ENCODE measurements at regions not wholly inside any gene's neighbourhood (a gene's known extent, or its start where the extent isn't known, plus 50 kb on each side); places are given as distances from the start of the nearest gene placed in this dataset.

- DNase-seq = no peak
Measured at GRCh38 chr9:86794391-86795046, 152.8 kb downstream of the GAS1 start.

GRCh38 chr9:86792136-86792535 is 155.2 kb downstream of the GAS1 start:
- DNase-seq = no peak

DNA sequence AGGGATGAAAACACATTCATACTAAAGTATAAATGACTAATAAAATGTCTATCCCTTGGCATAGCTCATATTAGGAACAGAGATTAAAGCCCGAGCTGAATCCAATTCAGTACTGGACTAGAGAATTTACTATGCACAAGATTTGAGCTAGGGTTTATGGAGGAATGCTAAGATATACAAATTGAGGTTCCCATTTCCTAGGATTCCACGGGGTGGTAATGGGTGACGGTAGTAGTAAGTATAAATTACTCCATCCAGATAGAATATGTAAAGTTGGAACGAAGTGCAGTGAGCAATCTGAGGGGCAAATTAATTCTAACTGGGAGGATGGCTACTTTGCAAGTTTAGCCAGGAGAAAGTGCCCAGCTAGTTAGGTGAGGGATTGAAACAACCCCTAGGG is 156.5 kb downstream of the GAS1 start:
- no peak for DNase-seq

DNA sequence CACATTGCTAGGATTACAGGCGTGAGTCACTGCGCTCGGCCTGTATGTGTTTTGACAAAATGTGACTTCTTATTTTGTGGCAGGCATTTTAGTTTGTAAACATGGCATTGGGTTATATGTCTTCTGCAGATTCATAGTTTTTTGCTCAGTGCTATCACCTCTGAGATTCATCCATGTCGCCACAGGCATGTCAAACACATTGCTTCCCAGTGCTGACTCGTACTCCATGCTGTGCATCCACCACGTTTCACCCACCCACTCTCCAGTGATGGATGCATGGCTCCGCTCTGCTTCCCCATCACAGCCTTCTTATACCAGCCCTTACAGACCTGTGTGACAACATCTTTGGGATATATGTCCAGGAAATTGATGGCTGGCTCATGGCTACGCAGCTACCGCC is 158.8 kb downstream of the GAS1 start:
- no peak for DNase-seq

- no peak for DNase-seq
Measured at GRCh38 chr9:86783884-86784283, 163.4 kb downstream of the GAS1 start.

- DNase-seq = no peak
Measured at GRCh38 chr9:86782831-86783230, 164.5 kb downstream of the GAS1 start.

DNA sequence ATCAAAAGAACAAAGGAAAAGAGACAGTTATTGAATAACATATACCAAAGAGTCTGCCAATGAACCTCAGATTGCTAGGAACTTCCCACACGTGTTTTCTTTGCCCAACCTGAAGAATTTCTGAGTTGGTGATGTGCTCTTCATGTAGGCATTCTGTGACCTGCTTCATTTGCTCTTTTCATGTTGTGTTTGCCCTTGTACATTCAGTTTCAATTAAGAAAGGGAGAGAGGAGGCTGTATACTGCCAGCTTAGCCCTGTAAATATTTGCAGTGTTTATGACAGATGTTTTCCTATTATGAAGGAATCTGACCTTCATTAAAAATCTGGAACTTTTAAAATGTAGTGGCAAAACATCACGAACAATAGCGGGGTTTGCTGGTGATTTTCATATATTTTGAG is 168.5 kb downstream of the GAS1 start:
- no peak for DNase-seq

- no peak for DNase-seq
Measured at GRCh38 chr9:86775718-86776117, 171.6 kb downstream of the GAS1 start.

- DNase-seq = no peak
Measured at GRCh38 chr9:86774116-86774515, 173.2 kb downstream of the GAS1 start.

- no peak for DNase-seq
Measured at GRCh38 chr9:86773422-86773945, 173.8 kb downstream of the GAS1 start.

GRCh38 chr9:86772635-86772993 is 174.7 kb downstream of the GAS1 start:
- no peak for DNase-seq

GRCh38 chr9:86771941-86772634 is 175.2 kb downstream of the GAS1 start:
- no peak for DNase-seq

- no peak for DNase-seq
Measured at GRCh38 chr9:86771420-86771819, 175.9 kb downstream of the GAS1 start.

DNA sequence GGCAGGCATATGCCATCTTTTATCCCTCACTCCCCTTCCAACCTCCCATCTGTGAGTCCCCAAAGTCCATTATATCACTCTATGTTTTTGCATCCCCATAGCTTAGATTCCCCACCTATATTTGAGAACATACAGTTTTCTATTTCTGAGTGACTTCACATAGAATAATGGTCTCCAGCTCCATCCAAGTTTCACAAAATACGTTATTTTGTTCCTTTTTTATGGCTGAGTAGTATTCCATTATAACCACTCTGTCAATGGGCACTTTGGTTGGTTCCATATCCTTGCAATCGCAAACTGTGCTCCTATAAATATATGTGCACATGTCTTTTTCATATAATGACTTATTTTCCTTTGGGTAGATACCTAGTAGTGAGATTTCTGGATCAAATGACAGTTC is 178.6 kb downstream of the GAS1 start:
- no peak for DNase-seq

GRCh38 chr9:86768020-86768419 is 179.3 kb downstream of the GAS1 start:
- DNase-seq = no peak

- DNase-seq = no peak
Measured at GRCh38 chr9:86767373-86767772, 179.9 kb downstream of the GAS1 start.

GRCh38 chr9:86766912-86767311 is 180.4 kb downstream of the GAS1 start:
- DNase-seq = no peak

DNA sequence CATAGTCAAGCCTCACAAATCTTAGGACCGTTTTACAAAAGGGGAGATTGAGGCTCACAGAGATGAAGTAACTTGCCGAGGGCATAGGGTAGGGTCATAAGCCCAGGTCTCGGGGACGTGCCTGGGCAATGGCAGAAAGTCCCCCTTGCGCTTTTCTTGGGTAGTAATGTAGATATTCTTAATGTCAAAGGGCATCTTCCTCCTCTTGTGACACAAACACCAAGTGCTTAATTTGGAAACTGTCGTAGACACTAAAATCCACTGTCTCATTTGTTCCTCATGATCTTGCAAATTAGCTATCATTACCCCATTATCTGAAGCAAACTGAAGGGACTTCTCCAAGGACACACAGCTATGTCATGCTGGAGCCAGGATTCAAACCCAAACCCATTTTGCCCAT is 180.8 kb downstream of the GAS1 start:
- no peak for DNase-seq

- DNase-seq = no peak
Measured at GRCh38 chr9:86765746-86766430, 181.4 kb downstream of the GAS1 start.

DNA sequence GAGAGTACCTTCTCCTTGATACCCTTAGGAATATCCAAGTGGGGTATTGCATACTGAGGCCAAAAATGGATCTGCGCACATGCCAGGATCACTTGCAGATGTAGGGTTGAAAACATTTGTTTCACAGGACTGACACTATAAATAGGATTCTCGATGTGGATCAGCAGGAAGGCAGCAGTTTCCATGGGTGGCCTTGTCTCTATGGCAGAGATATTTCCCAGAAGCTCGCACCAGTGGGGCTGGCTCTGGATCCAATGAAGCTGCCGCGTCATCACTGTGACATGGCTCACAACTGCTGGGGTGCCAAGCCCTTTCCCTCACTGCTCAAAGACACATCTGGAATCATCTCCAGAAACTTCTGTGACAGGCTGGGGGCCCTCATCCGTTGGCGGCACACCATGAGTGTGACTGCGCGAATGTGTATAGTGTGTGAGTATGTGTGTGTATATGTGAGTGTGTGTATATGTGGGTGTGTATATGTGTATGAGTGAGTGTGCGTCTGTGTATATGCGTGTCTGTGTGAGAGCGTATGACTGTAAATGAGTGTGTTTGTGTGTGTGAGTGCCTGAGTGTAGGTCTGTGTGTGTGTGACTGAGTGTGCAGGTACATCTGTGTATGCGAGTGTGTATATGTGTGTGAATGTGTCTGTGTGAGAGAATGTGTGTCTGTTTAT is 182.5 kb downstream of the GAS1 start:
- DNase-seq = no peak

- DNase-seq = no peak
Measured at GRCh38 chr9:86764221-86764624, 183.1 kb downstream of the GAS1 start.

DNA sequence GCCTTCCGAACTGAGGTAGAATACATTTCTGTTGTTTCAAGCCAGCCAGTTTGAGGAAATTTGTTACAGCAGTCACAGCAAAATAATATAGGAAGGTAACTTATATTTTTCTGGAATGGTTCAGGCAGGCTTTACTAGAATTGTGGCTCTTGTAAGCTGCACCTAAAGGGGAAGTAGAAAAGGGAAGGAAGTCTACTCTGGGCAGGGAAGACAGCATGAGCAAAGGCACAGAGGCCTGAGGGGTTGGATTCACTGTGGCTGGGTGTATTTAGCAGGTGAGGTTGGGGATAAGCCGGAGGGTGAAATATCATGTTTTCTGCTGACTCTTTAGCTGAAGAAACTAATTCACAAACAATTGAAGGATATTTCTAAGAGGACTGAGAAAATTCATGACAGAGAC is 183.5 kb downstream of the GAS1 start:
- DNase-seq = peak; percentile 9

DNA sequence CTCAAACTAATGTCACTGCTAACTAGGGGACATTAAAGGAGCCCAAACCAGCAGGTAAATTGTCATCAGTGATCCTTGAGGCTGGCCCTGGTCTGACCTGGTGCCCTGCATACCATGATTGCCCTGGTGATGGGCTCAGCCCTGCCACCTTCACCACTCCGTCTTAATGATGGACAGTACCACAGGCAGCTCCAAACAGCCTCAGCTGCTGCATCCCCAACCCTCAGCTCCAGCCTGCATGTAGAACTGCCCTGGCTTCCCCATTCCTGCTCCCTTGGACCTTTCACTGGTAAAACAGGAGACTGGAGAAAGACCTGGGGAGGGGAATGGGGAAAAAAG is 190.0 kb downstream of the GAS1 start:
- no peak for DNase-seq
